HUES6 (cell line): ENCODE measurements at regions not wholly inside any gene's neighbourhood (a gene's known extent, or its start where the extent isn't known, plus 50 kb on each side); places are given as distances from the start of the nearest gene placed in this dataset.

Experiments used
- H3K27ac ChIP-seq: 2 replicates; pipeline ENCODE4 v1.7.0; 2013; ENCODE audit warnings: low read depth, mild to moderate bottlenecking, low read length, inconsistent platforms
- H3K27me3 ChIP-seq: 2 replicates; pipeline ENCODE4 v1.6.1; 2013; ENCODE audit warnings: low read length; ENCODE audit not compliant: control insufficient read depth, insufficient read depth
- H3K36me3 ChIP-seq: 2 replicates; pipeline ENCODE4 v1.6.1; 2013; ENCODE audit warnings: low read length; ENCODE audit not compliant: control insufficient read depth, insufficient read depth
- H3K4me1 ChIP-seq: 2 replicates; pipeline ENCODE4 v1.6.1; 2013; ENCODE audit warnings: low read length; ENCODE audit not compliant: control insufficient read depth, insufficient read depth
- H3K4me3 ChIP-seq: 2 replicates; pipeline ENCODE4 v1.5.1; 2013; ENCODE audit warnings: low read depth, low read length
- H3K9ac ChIP-seq: one replicate; pipeline ENCODE4 v1.6.1; 2013; ENCODE audit warnings: mild to moderate bottlenecking, low read length
- H3K9me3 ChIP-seq: 2 replicates; pipeline ENCODE4 v1.6.1; 2013; ENCODE audit warnings: low read depth, low read length; ENCODE audit not compliant: control insufficient read depth, insufficient read depth

DNA sequence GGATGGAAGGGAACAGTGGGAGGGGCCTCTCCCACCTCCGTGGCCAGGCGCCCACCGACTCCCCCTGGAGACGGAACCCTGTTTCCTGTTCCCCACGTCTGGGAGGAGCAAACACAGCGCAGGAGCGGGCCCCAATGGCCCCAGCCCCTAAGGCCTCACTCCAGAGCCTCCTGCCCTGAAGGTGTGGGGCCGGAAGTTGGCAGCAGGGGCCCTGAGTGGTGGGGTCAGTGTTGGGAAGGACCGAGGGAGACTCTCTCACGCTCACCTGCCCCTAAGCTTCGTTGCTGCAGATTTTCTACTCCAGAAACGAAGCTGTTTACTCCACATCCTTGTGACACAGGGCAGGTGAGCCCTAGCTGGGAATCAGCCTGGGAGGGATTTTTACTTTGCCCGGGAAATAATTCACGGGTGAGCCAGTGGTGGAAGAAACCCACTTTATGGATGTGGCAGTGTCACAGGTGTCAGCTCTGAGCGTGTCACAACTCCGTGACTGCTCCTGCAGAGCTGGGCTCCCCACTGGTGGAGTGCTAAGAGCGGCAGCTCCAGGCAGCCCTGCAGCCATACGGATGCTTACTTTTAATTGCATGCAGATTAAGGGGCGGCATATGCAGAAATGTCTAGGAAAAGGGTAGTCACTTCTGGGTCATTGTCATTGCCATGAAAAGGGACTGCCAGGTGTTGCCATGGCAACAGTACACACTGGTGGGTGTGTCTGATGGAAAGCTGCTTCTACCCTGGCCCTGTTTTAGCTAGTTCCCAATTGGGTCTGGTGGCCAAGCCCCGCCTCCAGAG is 77.5 kb upstream of the OLFM1 start:
- no peak overlapping the region for H3K4me3 ChIP-seq
- peak overlapping the region; percentile 33 for H3K9ac ChIP-seq
- peaks cover 7% of the 10 kb centered on the region for H3K4me1 ChIP-seq
- no peaks in the 10 kb centered on the region for H3K36me3 ChIP-seq
- no peaks in the 10 kb centered on the region; the same call in 1 of the 2 replicates for H3K9me3 ChIP-seq
- H3K27me3 ChIP-seq: no peaks in the 10 kb centered on the region
- H3K27ac ChIP-seq: no peak overlapping the region

DNA sequence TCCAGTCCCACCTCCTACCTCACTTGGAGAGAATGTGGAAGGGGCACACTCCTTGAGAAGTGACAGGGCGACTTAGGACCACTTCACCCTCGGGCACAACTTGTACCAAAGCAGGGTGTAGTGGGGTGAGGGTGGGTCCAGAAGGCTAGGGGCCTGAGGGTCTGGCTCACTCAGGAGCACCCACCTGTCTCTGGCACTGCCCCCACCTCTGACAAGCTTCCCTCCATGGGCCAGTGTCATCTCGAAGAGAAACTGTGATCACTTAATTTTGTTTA is 76.9 kb upstream of the OLFM1 start:
- Histone ChIP-seq H3K27me3 (peaks cover 2% of the 10 kb centered on the region; the same call in 1 of the 2 replicates), H3K4me3 (no peak overlapping the region), H3K4me1 (peaks cover 7% of the 10 kb centered on the region), H3K36me3 (no peaks in the 10 kb centered on the region), H3K9me3 (no peaks in the 10 kb centered on the region; the same call in 1 of the 2 replicates), H3K9ac (no peak overlapping the region), H3K27ac (no peak overlapping the region)

DNA sequence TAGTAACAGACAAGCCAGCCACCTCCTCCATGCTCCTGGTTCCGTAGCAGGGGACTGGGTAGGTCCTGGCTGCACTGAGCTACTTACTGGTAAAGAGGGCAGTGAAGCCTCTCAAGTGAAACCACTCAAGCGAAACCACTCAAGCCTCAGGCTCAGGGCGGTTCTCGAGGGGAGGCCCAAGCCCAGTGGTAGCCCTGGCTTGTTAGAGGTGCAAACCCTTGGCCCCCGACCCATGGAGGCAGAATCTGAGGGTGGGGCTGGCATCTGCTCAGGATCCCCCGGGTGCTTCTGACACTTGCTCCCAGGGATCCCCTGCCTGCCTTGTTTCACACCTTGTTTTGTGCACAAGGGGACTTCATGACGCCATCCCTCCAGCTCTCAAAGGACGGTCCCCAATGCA is 76.5 kb upstream of the OLFM1 start:
- Histone ChIP-seq H3K9me3 (no peaks in the 10 kb centered on the region; the same call in 1 of the 2 replicates), H3K27ac (no peak overlapping the region), H3K27me3 (peaks cover 4% of the 10 kb centered on the region; the same call in 1 of the 2 replicates), H3K4me3 (no peak overlapping the region), H3K4me1 (peaks cover 7% of the 10 kb centered on the region), H3K36me3 (no peaks in the 10 kb centered on the region), H3K9ac (no peak overlapping the region)

DNA sequence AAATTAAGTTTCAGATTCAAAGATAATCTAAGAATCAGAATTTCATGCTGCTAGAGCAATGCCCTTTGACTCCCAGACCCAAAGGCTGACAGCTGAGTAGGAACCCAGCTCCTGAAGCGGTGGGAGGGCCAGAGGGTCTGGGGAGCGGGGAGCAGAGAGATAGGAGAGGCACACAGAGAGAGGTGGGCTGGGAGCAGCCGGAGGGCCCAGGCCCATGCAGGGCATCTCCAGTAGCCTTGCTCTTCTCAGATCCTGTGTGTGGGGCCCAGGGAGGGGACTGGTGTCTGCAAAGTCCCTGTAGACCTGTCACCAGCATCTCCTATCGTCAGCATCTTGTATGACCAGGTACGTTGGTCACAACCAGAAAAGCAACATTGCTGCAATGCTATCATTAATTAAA is 75.3 kb upstream of the OLFM1 start:
- Histone ChIP-seq H3K27ac (no peak overlapping the region), H3K27me3 (peaks cover 4% of the 10 kb centered on the region; the same call in 1 of the 2 replicates), H3K4me3 (no peak overlapping the region), H3K36me3 (no peaks in the 10 kb centered on the region), H3K9me3 (no peaks in the 10 kb centered on the region; the same call in 1 of the 2 replicates), H3K4me1 (peaks cover 7% of the 10 kb centered on the region), H3K9ac (no peak overlapping the region)

DNA sequence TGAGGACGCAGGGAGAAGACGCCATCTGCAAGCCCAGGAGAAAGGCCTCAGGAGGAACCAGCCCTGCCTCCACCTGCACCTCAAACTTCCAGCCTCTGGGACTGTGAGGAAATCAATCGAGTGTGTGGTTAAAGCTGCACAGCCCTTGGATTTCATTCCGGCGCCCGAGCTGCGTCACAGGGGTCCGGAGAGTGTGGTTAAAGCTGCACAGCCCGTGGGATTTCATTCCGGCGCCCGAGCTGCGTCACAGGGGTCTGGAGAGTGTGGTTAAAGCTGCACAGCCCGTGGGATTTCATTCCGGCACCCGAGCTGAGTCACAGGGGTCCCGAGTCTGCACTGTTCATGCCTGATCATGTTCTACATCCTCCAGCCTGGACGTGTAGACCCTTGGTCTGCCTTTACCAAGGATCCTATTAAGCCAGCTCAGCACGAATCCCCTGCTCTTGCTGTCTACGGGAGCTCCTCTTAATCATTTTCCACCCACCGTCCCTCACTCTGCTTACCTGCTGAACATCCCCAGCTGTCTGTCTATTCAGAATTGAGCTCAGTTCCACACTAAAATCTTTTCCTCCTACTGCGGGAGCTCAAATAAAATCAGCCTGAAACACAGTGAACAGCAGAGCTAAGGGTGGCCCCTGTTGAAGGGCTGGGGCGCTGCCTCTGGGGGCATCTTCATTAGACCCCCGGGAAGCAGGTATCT is 73.0 kb upstream of the OLFM1 start:
- Histone ChIP-seq H3K27me3 (peaks cover 4% of the 10 kb centered on the region; the same call in 1 of the 2 replicates), H3K4me1 (peaks cover 7% of the 10 kb centered on the region), H3K9ac (no peak overlapping the region), H3K36me3 (no peaks in the 10 kb centered on the region), H3K27ac (no peak overlapping the region), H3K9me3 (no peaks in the 10 kb centered on the region; the same call in 1 of the 2 replicates), H3K4me3 (no peak overlapping the region)

DNA sequence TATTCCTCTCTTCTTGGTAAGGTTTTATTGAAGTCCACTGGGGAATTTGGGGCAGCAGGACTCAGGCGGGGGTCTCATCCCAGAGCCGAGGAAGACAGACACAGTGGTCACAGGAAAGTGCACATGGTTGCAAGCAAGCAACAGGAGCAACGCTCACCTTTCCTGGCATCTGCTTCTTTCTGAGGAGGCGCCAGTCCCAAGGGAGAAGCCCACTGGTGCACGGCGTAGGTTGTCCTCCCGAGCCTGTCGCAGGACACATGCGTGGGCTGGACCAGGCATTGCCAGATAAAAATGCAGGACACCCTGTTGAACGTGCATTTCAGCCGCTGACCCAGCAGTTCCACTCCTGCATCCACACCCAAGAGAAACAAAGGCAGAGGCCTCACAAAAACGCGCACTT is 72.4 kb upstream of the OLFM1 start:
- peaks cover 7% of the 10 kb centered on the region for H3K4me1 ChIP-seq
- no peak overlapping the region for H3K27ac ChIP-seq
- H3K27me3 ChIP-seq: peaks cover 4% of the 10 kb centered on the region; the same call in 1 of the 2 replicates

DNA sequence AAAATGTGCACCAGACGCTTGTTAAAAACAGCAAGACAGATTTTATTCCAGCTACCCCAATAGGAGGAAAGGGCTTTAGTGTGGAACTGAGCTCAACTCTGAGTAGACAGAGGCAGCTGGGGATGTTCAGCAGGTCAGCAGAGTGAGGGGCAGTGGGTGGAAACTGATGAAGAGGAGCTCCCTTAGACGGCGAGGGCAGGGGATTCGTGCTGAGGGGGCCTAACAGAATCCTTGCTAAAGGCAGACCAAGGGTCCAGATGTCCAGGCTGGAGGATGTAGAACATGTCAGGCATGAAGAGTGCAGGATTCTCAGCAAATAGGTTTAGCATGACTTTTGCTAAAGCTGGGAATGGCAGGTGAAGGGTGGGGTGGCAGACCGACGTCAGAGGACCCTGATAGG is 71.9 kb upstream of the OLFM1 start:
- no peaks in the 10 kb centered on the region for H3K36me3 ChIP-seq
- H3K4me1 ChIP-seq: peaks cover 7% of the 10 kb centered on the region
- no peak overlapping the region for H3K4me3 ChIP-seq
- no peaks in the 10 kb centered on the region; the same call in 1 of the 2 replicates for H3K9me3 ChIP-seq
- H3K9ac ChIP-seq: no peak overlapping the region
- peaks cover 4% of the 10 kb centered on the region; the same call in 1 of the 2 replicates for H3K27me3 ChIP-seq
- H3K27ac ChIP-seq: no peak overlapping the region

More for the DNA sequence above, 72.4 kb upstream of the OLFM1 start:
- Histone ChIP-seq H3K4me3 (no peak overlapping the region), H3K9me3 (no peaks in the 10 kb centered on the region; the same call in 1 of the 2 replicates), H3K9ac (no peak overlapping the region), H3K36me3 (no peaks in the 10 kb centered on the region)

DNA sequence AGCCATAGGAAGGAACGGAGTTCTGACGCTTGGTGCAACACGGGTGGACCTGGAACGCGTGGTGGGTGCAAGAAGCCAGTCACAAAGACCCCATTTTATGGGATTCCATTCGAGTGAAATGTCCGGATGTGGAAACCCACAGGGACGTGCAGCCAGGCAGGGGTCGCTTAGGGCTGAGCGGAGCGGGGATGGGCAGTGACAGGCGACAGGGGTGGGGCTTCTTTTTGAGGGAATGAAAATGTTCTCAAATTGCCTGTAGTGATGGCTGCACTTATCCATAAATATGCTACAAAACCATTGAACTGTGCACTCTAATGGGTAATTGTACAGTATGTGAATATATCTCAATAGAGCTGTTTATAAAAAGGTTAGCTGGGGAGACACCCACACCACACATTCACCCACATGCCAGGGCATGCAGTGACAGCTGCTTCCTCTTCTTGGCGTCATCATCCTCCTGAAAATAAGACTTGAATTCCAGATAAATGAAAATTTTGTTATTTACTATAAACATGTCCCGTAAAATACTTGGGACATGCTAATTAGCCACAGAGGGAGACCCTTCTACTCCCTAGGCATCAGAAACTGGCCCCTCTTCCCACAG is 71.3 kb upstream of the OLFM1 start:
- Histone ChIP-seq H3K27ac (no peak overlapping the region), H3K36me3 (no peaks in the 10 kb centered on the region), H3K9me3 (no peaks in the 10 kb centered on the region; the same call in 1 of the 2 replicates), H3K4me1 (peaks cover 7% of the 10 kb centered on the region), H3K27me3 (peaks cover 4% of the 10 kb centered on the region; the same call in 1 of the 2 replicates), H3K4me3 (no peak overlapping the region), H3K9ac (no peak overlapping the region)

DNA sequence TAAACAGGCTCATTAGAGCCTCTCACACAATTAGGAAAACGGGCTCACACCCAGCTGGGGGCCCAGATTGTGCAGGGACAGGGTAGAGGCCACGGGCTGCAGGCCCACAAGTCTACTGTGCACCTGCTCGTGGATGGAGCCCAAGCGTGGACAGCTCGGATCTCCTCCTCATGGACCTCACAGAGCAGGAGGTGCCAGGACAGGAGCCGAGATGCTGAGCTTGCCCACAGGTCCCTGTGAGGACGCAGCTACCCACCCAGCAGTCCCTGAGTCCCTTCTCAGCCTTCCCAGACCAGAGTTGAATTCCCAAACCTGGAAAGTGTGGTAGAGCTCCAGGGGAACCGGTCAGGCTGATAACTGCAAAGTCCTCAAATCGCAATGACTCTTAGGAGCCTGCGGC is 70.6 kb upstream of the OLFM1 start:
- Histone ChIP-seq H3K27ac (no peak overlapping the region), H3K9me3 (no peaks in the 10 kb centered on the region), H3K4me1 (peaks cover 7% of the 10 kb centered on the region), H3K36me3 (no peaks in the 10 kb centered on the region), H3K9ac (no peak overlapping the region), H3K4me3 (no peak overlapping the region), H3K27me3 (peaks cover 4% of the 10 kb centered on the region; the same call in 1 of the 2 replicates)

DNA sequence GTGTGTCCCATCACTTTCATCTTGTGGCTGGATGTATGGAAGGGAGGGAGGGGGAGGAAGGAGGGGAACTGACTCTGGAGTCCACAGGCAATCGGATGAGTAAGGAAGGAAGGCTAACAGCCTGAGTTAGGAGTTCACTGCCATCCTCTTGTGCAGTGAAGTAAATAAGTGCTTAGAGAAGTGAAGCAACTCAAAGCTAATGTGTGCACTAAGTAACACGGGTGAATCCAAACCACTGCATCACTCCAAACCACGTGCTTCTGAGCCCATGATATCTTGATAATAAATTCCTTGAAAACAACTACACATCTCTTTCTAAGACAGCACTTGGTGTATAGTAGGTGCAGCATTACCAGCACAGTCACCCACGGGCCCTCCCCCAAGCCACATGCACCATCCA is 69.6 kb upstream of the OLFM1 start:
- Histone ChIP-seq H3K27me3 (peaks cover 4% of the 10 kb centered on the region; the same call in 1 of the 2 replicates), H3K9ac (no peak overlapping the region), H3K4me3 (no peak overlapping the region), H3K4me1 (peaks cover 7% of the 10 kb centered on the region), H3K27ac (no peak overlapping the region), H3K36me3 (no peaks in the 10 kb centered on the region), H3K9me3 (no peaks in the 10 kb centered on the region)
